ENCODE measurements at regions not wholly inside any gene's neighbourhood (a gene's known extent, or its start where the extent isn't known, plus 50 kb on each side); places are given as distances from the start of the nearest gene placed in this dataset.
"Not testable (repeated sequence)": the region's sequence is repeated elsewhere in the genome, so short reads cannot be mapped to it uniquely, and the experiment has no call there.

DNA sequence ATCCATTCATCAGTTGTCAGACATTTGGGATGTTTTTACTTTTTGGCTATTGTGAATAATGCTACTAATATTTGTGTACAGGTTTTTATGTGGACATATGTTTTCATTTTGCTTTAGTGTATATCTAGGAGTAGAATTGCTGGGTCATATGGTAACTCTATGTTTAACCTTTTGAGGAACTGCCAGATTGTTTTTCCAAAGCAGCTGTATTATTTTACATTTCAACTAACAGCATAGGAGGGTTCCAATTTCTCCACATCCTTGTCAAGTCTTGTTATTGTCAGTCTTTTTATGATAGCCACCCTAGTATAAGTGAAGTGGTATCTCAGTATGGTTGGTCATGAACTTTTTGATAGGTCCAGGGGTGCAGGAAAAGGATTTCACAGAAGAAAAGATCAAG lies 114.5 kb upstream of the FAM9C start:
- DNase-seq = no peak
- Histone ChIP-seq H3K27ac (no peak overlapping the region), H3K27me3 (ENCODE audit: insufficient read depth, low read depth, severe bottlenecking) (no peaks in the 10 kb centered on the region), H3K9me3 (ENCODE audit: severe bottlenecking) (peaks cover 2% of the 10 kb centered on the region), H3K36me3 (no peaks in the 10 kb centered on the region), H3K4me3 (ENCODE audit: low read depth, low read length) (no peak overlapping the region)
- TF ChIP-seq, protein P1, sequence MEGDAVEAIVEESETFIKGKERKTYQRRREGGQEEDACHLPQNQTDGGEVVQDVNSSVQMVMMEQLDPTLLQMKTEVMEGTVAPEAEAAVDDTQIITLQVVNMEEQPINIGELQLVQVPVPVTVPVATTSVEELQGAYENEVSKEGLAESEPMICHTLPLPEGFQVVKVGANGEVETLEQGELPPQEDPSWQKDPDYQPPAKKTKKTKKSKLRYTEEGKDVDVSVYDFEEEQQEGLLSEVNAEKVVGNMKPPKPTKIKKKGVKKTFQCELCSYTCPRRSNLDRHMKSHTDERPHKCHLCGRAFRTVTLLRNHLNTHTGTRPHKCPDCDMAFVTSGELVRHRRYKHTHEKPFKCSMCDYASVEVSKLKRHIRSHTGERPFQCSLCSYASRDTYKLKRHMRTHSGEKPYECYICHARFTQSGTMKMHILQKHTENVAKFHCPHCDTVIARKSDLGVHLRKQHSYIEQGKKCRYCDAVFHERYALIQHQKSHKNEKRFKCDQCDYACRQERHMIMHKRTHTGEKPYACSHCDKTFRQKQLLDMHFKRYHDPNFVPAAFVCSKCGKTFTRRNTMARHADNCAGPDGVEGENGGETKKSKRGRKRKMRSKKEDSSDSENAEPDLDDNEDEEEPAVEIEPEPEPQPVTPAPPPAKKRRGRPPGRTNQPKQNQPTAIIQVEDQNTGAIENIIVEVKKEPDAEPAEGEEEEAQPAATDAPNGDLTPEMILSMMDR (IDR thresholded peaks at IDR 0.05; ENCODE audit: low read depth, low read length) = no peak

DNA sequence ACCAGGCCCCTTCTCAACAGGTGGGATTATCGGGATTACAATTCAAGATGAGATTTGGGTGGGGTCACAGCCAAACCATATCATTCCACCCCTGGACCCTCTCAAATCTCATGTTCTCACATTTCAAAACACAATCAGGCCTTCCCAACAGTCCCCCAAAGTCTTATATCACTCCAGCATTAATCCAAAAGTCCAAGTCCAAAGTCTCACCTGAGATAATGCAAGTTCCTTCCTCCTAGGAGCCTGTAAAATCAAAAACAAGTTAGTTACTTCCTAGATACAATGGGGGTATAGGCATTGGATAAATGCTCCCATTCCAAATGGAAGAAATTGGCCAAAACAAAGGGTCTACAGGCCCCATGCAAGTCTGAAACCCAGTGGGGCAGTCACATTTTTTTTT lies 111.1 kb upstream of the FAM9C start:
- not testable (repeated sequence) for H3K27ac ChIP-seq; H3K4me3 ChIP-seq (ENCODE audit: low read depth, low read length); H3K36me3 ChIP-seq; H3K27me3 ChIP-seq (ENCODE audit: insufficient read depth, low read depth, severe bottlenecking); H3K9me3 ChIP-seq (ENCODE audit: severe bottlenecking); DNase-seq

DNA sequence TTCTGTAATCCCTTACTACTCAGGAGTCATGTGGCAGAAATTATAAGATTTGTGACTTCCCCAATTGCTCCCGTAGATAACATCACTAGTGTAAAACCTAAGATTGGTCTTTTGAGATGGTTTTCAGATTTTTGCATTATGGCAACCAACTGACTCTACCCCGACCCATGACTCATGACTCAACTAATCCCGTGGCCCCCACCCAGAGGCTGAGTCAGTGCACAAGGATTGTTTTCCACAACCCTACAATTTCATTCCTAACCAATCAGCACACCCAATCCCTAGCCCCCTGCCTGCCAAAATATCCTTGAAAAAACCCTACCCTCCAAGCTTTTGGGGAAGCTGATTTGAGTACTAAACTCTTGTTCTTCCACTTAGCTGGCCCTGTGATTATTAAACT lies 109.4 kb upstream of the FAM9C start:
- H3K27ac ChIP-seq = no peak overlapping the region
- TF ChIP-seq, protein P1 (IDR thresholded peaks at IDR 0.05; ENCODE audit: low read depth, low read length) = no peak

DNA sequence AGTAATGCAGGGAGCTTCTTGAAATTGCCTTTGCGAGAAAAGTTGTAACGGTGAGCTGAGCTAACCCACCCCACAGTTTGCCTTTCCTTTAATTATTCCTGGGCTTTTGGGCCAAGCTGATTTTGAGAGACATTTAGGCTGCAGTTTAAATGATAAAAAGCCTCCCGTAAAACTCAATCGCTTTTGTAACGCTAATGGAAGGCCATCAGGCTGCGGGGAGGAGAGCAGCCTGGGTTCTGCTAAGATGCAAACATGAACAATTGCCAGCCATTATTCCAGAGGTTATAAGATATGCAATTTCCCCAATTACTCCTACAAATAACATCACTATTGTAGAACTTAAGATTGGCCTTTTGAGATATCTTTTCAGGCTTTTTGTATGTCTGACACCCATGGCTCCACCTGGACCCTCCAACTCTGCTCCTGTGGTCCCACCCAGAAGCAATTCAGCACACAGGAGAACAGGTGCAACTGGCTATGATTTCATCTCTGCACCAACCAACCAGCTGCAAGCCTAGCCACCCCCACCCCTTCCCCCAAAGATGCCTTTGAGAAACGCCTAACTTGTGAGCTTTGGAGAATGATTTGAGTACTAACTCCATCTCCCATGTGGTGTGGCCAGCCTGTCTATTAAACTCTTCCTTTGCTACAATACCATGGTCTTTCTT lies 108.2 kb upstream of the FAM9C start:
- H3K4me3 ChIP-seq (ENCODE audit: low read depth, low read length) = no peak overlapping the region
- no peaks in the 10 kb centered on the region for H3K36me3 ChIP-seq
- TF ChIP-seq, protein P1 (IDR thresholded peaks at IDR 0.05; ENCODE audit: low read depth, low read length) = no peak
- H3K27ac ChIP-seq = no peak overlapping the region
- no peak for DNase-seq
- peaks cover 11% of the 10 kb centered on the region for H3K9me3 ChIP-seq (ENCODE audit: severe bottlenecking)
- no peaks in the 10 kb centered on the region for H3K27me3 ChIP-seq (ENCODE audit: insufficient read depth, low read depth, severe bottlenecking)

More for the DNA sequence above, 109.4 kb upstream of the FAM9C start:
- H3K9me3 ChIP-seq (ENCODE audit: severe bottlenecking) = peaks cover 7% of the 10 kb centered on the region
- DNase-seq = no peak
- H3K36me3 ChIP-seq = no peaks in the 10 kb centered on the region
- no peaks in the 10 kb centered on the region for H3K27me3 ChIP-seq (ENCODE audit: insufficient read depth, low read depth, severe bottlenecking)
- H3K4me3 ChIP-seq (ENCODE audit: low read depth, low read length) = no peak overlapping the region

DNA sequence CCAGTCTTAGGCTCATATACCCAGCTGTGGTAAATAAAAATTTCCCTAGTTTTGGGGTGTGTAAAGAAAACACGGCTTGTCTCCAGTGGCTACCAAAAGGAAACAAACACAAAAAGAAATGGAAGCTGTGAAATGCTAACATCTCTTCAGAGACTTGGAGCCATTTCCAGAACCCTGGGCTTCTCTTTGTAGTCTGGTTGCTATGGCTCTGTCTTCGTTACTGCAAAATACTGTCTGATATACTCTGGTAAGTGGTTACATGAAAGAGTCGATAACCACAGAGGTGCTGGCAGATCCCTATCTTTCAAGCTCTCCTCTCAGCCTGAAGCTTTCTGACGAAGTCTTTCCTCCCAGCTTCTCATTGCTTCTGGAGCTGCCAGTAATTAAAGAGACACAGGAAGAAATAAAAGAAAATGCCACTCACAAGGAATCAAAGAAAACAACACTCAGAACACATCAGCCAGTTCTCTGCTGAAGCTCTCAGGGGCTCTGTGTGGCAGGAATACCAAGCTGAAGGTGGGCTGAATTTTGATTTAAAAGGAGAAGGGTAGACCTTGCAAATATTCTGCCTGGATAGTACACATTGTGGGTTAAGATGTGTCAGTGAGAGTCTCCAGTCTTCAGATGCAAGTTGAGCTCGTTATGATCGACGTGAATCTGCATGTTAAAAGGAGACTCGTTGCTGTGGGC lies 107.6 kb upstream of the FAM9C start:
- TF ChIP-seq, protein P1 (IDR thresholded peaks at IDR 0.05; ENCODE audit: low read depth, low read length) = no peak
- Histone ChIP-seq H3K4me3 (ENCODE audit: low read depth, low read length) (no peak overlapping the region), H3K36me3 (no peaks in the 10 kb centered on the region), H3K9me3 (ENCODE audit: severe bottlenecking) (peaks cover 14% of the 10 kb centered on the region), H3K27ac (no peak overlapping the region), H3K27me3 (ENCODE audit: insufficient read depth, low read depth, severe bottlenecking) (no peaks in the 10 kb centered on the region)
- DNase-seq = no peak

DNA sequence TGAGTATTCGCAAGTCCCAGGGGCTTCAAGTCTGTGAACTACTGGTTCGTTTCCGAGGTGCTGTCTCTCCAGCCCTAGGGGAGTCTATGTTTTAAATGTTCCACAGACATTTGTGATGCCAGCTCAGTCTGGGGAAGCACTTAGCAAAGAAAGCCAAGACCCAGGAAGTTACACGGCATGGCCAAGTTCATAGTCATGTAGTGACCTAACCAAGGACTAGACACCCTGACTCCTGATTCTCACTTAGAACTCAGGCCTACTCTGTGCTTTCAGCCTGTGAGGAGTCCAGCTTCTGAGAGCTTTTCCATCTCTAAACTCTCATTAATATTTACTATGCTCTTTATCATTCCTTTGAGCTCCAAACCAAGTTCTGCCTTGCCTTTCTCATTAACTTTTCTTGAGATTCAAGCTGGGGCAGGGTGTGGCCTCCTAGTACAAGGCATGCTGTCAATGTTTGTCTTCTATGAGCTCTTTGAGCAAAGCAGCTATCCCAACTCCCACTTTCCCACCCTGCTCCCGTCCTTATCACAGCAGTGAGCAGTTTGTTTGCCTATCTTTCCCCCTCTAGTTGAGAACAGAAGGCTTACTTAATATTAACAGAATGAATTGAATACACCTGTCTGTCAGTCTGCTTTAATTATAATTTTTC lies 105.4 kb upstream of the FAM9C start:
- Histone ChIP-seq H3K36me3 (no peaks in the 10 kb centered on the region), H3K27me3 (ENCODE audit: insufficient read depth, low read depth, severe bottlenecking) (no peaks in the 10 kb centered on the region), H3K27ac (no peak overlapping the region), H3K9me3 (ENCODE audit: severe bottlenecking) (peaks cover 20% of the 10 kb centered on the region), H3K4me3 (ENCODE audit: low read depth, low read length) (no peak overlapping the region)
- TF ChIP-seq, protein P1 (IDR thresholded peaks at IDR 0.05; ENCODE audit: low read depth, low read length) = no peak
- DNase-seq = no peak
